Tibial nerve (tissue), 3 donors: ENCODE measurements at regions not wholly inside any gene's neighbourhood (a gene's known extent, or its start where the extent isn't known, plus 50 kb on each side); places are given as distances from the start of the nearest gene placed in this dataset.

ENCODE experiments used
- EP300 ChIP-seq, 2 donors: sonication (generic); formaldehyde crosslinking; IDR thresholded peaks; one replicate each; pipeline ENCODE4 v1.6.1; 2017; ENCODE audit warnings: antibody characterized with exemption in 2 of 2, mild to moderate bottlenecking in 1 of 2
- POLR2A ChIP-seq, 2 donors: fragments of 450-650 bp; IDR thresholded peaks; one replicate each; pipeline ENCODE4 v1.6.1; 2017; ENCODE audit warnings: antibody characterized with exemption in 2 of 2, mild to moderate bottlenecking in 2 of 2, moderate library complexity in 2 of 2

DNA sequence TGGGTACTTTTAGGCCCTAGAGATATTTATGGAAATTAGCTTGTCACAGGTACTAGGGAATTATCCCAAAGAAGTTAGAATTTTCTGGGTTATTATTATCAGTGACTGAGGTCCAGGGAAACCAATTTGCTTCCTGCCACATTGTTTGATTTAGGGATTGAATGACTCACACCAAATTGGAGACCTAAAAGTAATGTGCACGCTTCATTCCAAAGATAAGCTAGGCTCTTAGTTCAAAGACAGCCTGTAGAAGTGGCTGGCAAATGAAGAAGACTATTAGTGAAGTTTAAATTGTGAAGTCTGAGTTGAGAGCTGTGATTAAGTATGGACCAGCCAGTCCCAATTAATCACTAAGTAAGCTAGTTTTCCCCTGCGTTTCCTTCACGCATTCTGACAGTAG is 188.1 kb upstream of the MYO3A start:
- TF ChIP-seq EP300 (IDR thresholded peaks at IDR 0.05), result no peak
- no peak for TF ChIP-seq POLR2A (IDR thresholded peaks at IDR 0.05)
